ENCODE measurements at regions not wholly inside any gene's neighbourhood (a gene's known extent, or its start where the extent isn't known, plus 50 kb on each side); places are given as distances from the start of the nearest gene placed in this dataset.

GRCh38 chr1:98216304-98216703, 295.5 kb upstream of the DPYD start:
- TF ChIP-seq CTCF (conservative IDR thresholded peaks at IDR 0.05; ENCODE audit: low read depth, low read length): no peak
- TF ChIP-seq EZH2 (IDR thresholded peaks at IDR 0.05; ENCODE audit: borderline replicate concordance, low read depth, low read length, poor library complexity, severe bottlenecking): no peak

Data from A673 (cell line).